Hepatocyte (in vitro differentiated cells): ENCODE measurements at regions not wholly inside any gene's neighbourhood (a gene's known extent, or its start where the extent isn't known, plus 50 kb on each side); places are given as distances from the start of the nearest gene placed in this dataset.

ENCODE experiments used
- CTCF ChIP-seq: fragments of 200-600 bp; sonication (generic); IDR thresholded peaks from 2 replicates; pipeline ENCODE4 v1.5.1; 2016; ENCODE audit warnings: antibody characterized with exemption, mild to moderate bottlenecking; ENCODE audit not compliant: poor library complexity
- EZH2phosphoT487 ChIP-seq: fragments of 200-600 bp; sonication (generic); IDR thresholded peaks from one replicate; pipeline ENCODE4 v1.6.1; 2018; ENCODE audit warnings: antibody characterized with exemption, mild to moderate bottlenecking, low read depth, moderate library complexity; ENCODE audit not compliant: unreplicated experiment, severe bottlenecking

GRCh38 chr6:135604035-135604860 is 106.7 kb upstream of the AHI1 start:
- TF ChIP-seq CTCF (no peak), EZH2phosphoT487 (no peak)
